OCI-LY7 (cell line): ENCODE measurements at regions not wholly inside any gene's neighbourhood (a gene's known extent, or its start where the extent isn't known, plus 50 kb on each side); places are given as distances from the start of the nearest gene placed in this dataset.

Source experiments
- EZH2phosphoT487 ChIP-seq: fragments of 200-600 bp; sonication (generic); IDR thresholded peaks from 2 replicates; pipeline ENCODE4 v1.6.1; 2018; ENCODE audit warnings: low read depth, borderline replicate concordance, mild to moderate bottlenecking, mixed run types, antibody characterized with exemption, low read length, moderate library complexity, mixed read lengths
- TF ChIP-seq, protein P1 (sequence below): fragments of 200-600 bp; sonication (generic); conservative IDR thresholded peaks from 2 replicates; pipeline ENCODE4 v1.5.1; 2014; ENCODE audit warnings: mild to moderate bottlenecking, antibody characterized with exemption, low read length, moderate library complexity, mixed read lengths

- TF ChIP-seq, protein P1, sequence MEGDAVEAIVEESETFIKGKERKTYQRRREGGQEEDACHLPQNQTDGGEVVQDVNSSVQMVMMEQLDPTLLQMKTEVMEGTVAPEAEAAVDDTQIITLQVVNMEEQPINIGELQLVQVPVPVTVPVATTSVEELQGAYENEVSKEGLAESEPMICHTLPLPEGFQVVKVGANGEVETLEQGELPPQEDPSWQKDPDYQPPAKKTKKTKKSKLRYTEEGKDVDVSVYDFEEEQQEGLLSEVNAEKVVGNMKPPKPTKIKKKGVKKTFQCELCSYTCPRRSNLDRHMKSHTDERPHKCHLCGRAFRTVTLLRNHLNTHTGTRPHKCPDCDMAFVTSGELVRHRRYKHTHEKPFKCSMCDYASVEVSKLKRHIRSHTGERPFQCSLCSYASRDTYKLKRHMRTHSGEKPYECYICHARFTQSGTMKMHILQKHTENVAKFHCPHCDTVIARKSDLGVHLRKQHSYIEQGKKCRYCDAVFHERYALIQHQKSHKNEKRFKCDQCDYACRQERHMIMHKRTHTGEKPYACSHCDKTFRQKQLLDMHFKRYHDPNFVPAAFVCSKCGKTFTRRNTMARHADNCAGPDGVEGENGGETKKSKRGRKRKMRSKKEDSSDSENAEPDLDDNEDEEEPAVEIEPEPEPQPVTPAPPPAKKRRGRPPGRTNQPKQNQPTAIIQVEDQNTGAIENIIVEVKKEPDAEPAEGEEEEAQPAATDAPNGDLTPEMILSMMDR, result no peak
- TF ChIP-seq EZH2phosphoT487, result no peak
These were observed 153.2 kb downstream of the FASLG start for GRCh38 chr1:172812118-172812517.
